Astrocyte (in vitro differentiated cells and primary cell): ENCODE measurements at regions not wholly inside any gene's neighbourhood (a gene's known extent, or its start where the extent isn't known, plus 50 kb on each side); places are given as distances from the start of the nearest gene placed in this dataset.

Experiments used
- DNase-seq: peaks from one replicate; pipeline ENCODE4 v3.0.0-alpha.2; 2010; ENCODE audit warnings: low read depth
- FAIRE-seq: peaks from 2 replicates; lab custom pipeline; 2011; peaks lifted over from hg19 to GRCh38; lab: Jason Lieb, UNC
- H2AFZ ChIP-seq: 2 replicates; pipeline ENCODE4 v1.6.0; 2012; ENCODE audit warnings: low read depth, low read length, inconsistent platforms
- H3K27ac ChIP-seq: 2 replicates; pipeline ENCODE4 v1.5.1; 2011; ENCODE audit warnings: low read depth, low read length, inconsistent platforms
- H3K27me3 ChIP-seq: 2 replicates; pipeline ENCODE4 v1.6.0; 2011; ENCODE audit warnings: low read length, inconsistent platforms; ENCODE audit not compliant: insufficient read depth
- H3K36me3 ChIP-seq: 2 replicates; pipeline ENCODE4 v1.5.1; 2011; ENCODE audit warnings: low read length, inconsistent platforms; ENCODE audit not compliant: insufficient read depth
- H3K4me1 ChIP-seq: 2 replicates; pipeline ENCODE4 v1.5.1; 2011; ENCODE audit warnings: low read length, inconsistent platforms; ENCODE audit not compliant: insufficient read depth
- H3K4me2 ChIP-seq: 2 replicates; pipeline ENCODE4 v1.6.0; 2012; ENCODE audit warnings: low read length, inconsistent platforms
- H3K4me3 ChIP-seq: 2 replicates; pipeline ENCODE4 v1.5.1; 2011; ENCODE audit warnings: low read depth, mild to moderate bottlenecking, low read length, inconsistent platforms; ENCODE audit not compliant: insufficient read depth
- H3K79me2 ChIP-seq: 2 replicates; pipeline ENCODE4 v1.6.0; 2012; ENCODE audit warnings: mild to moderate bottlenecking, low read length, inconsistent platforms; ENCODE audit not compliant: insufficient read depth
- H3K9ac ChIP-seq: 2 replicates; pipeline ENCODE4 v1.6.0; 2012; ENCODE audit warnings: mild to moderate bottlenecking, low read length, inconsistent platforms
- H3K9me3 ChIP-seq: 2 replicates; pipeline ENCODE4 v1.5.1; 2012; ENCODE audit warnings: low read depth, mild to moderate bottlenecking, low read length, inconsistent platforms; ENCODE audit not compliant: insufficient read depth
- H4K20me1 ChIP-seq: 2 replicates; pipeline ENCODE4 v1.6.0; 2012; ENCODE audit warnings: low read length, inconsistent platforms; ENCODE audit not compliant: insufficient read depth
- H3K27ac Mint-ChIP-seq: one replicate; pipeline ENCODE4 v1.8.0; 2021; ENCODE audit warnings: mild to moderate bottlenecking, mixed read lengths; ENCODE audit not compliant: unreplicated experiment
- H3K27me3 Mint-ChIP-seq: one replicate; pipeline ENCODE4 v1.8.0; 2021; ENCODE audit warnings: low read depth, mixed read lengths; ENCODE audit not compliant: unreplicated experiment
- H3K36me3 Mint-ChIP-seq: one replicate; pipeline ENCODE4 v1.8.0; 2021; ENCODE audit warnings: low read depth, mixed read lengths; ENCODE audit not compliant: unreplicated experiment
- H3K4me1 Mint-ChIP-seq: one replicate; pipeline ENCODE4 v1.8.0; 2021; ENCODE audit warnings: low read depth, mixed read lengths; ENCODE audit not compliant: unreplicated experiment
- H3K4me3 Mint-ChIP-seq: one replicate; pipeline ENCODE4 v1.8.0; 2021; ENCODE audit warnings: mild to moderate bottlenecking, moderate library complexity, mixed read lengths; ENCODE audit not compliant: unreplicated experiment
- H3K9me3 Mint-ChIP-seq: one replicate; pipeline ENCODE4 v1.8.0; 2021; ENCODE audit warnings: mild to moderate bottlenecking, mixed read lengths; ENCODE audit not compliant: unreplicated experiment
- CTCF ChIP-seq: IDR thresholded peaks from 2 replicates; pipeline ENCODE4 v1.5.1; 2011; ENCODE audit warnings: low read depth, mild to moderate bottlenecking, inconsistent platforms, low read length, moderate library complexity; ENCODE audit not compliant: insufficient read depth
- EZH2 ChIP-seq: IDR thresholded peaks from 2 replicates; pipeline ENCODE4 v1.6.1; 2012; ENCODE audit warnings: mild to moderate bottlenecking, low read length, inconsistent platforms; ENCODE audit not compliant: insufficient read depth

GRCh38 chr1:228985661-228986060, 250.4 kb downstream of the RHOU start:
- H3K4me1 ChIP-seq, result no peaks in the 10 kb centered on the region
- H3K27me3 ChIP-seq, result peaks cover 2% of the 10 kb centered on the region
- H3K4me3 ChIP-seq, result no peak overlapping the region
- Mint-ChIP-seq H3K27me3 (peaks cover 22% of the 10 kb centered on the region), H3K27ac (no peak overlapping the region), H3K9me3 (no peaks in the 10 kb centered on the region), H3K36me3 (no peaks in the 10 kb centered on the region), H3K4me3 (no peak overlapping the region), H3K4me1 (no peaks in the 10 kb centered on the region)
- no peak for DNase-seq
- H3K4me2 ChIP-seq, result no peak overlapping the region
- no peak overlapping the region for H3K9ac ChIP-seq
- no peak for FAIRE-seq
- no peak overlapping the region for H2AFZ ChIP-seq
- no peak for TF ChIP-seq CTCF
- no peak for TF ChIP-seq EZH2
- H3K27ac ChIP-seq, result no peak overlapping the region
- no peaks in the 10 kb centered on the region for H3K79me2 ChIP-seq
- H3K9me3 ChIP-seq, result no peaks in the 10 kb centered on the region
- H4K20me1 ChIP-seq, result no peaks in the 10 kb centered on the region
- no peaks in the 10 kb centered on the region for H3K36me3 ChIP-seq

GRCh38 chr1:228986093-228986904, 251.0 kb downstream of the RHOU start:
- Mint-ChIP-seq H3K27me3 (peaks cover 24% of the 10 kb centered on the region), H3K4me1 (no peaks in the 10 kb centered on the region), H3K27ac (no peak overlapping the region), H3K9me3 (no peaks in the 10 kb centered on the region), H3K36me3 (peaks cover 2% of the 10 kb centered on the region), H3K4me3 (no peak overlapping the region)
- H3K79me2 ChIP-seq, result no peaks in the 10 kb centered on the region
- peaks cover 2% of the 10 kb centered on the region for H3K27me3 ChIP-seq
- no peaks in the 10 kb centered on the region for H3K36me3 ChIP-seq
- no peak overlapping the region for H3K4me2 ChIP-seq
- H4K20me1 ChIP-seq, result no peaks in the 10 kb centered on the region
- TF ChIP-seq CTCF (no peak), EZH2 (no peak)
- H3K4me3 ChIP-seq, result no peak overlapping the region
- no peak overlapping the region for H3K9ac ChIP-seq
- H3K27ac ChIP-seq, result no peak overlapping the region
- FAIRE-seq (no peak), DNase-seq (peak; percentile 19)
- H3K4me1 ChIP-seq, result no peaks in the 10 kb centered on the region
- H3K9me3 ChIP-seq, result no peaks in the 10 kb centered on the region
- H2AFZ ChIP-seq, result no peak overlapping the region

- no peaks in the 10 kb centered on the region for H3K4me1 Mint-ChIP-seq
- H3K27ac ChIP-seq, result no peak overlapping the region
- H3K27me3 ChIP-seq, result peaks cover 2% of the 10 kb centered on the region
- H3K4me1 ChIP-seq, result no peaks in the 10 kb centered on the region
- H4K20me1 ChIP-seq, result no peaks in the 10 kb centered on the region
- H3K36me3 Mint-ChIP-seq, result peaks cover 2% of the 10 kb centered on the region
- H3K4me3 Mint-ChIP-seq, result no peak overlapping the region
- H3K79me2 ChIP-seq, result no peaks in the 10 kb centered on the region
- H3K9me3 Mint-ChIP-seq, result no peaks in the 10 kb centered on the region
- H3K4me2 ChIP-seq, result no peak overlapping the region
- no peak overlapping the region for H3K27ac Mint-ChIP-seq
- H2AFZ ChIP-seq, result no peak overlapping the region
- no peaks in the 10 kb centered on the region for H3K9me3 ChIP-seq
- TF ChIP-seq EZH2, result no peak
- no peak for TF ChIP-seq CTCF
- FAIRE-seq (no peak), DNase-seq (no peak)
- H3K4me3 ChIP-seq, result no peak overlapping the region
- no peaks in the 10 kb centered on the region for H3K36me3 ChIP-seq
- no peak overlapping the region for H3K9ac ChIP-seq
- peaks cover 27% of the 10 kb centered on the region for H3K27me3 Mint-ChIP-seq
Observed at GRCh38 chr1:228987286-228987685, 252.0 kb downstream of the RHOU start.
